IgD-negative memory B cell (primary cell): ENCODE measurements at regions not wholly inside any gene's neighbourhood (a gene's known extent, or its start where the extent isn't known, plus 50 kb on each side); places are given as distances from the start of the nearest gene placed in this dataset.

Experiments used
- H3K27ac Mint-ChIP-seq, 3 donors: one replicate each; pipeline ENCODE4 v1.8.0; 2020 to 2022; ENCODE audit warnings: mild to moderate bottlenecking in 3 of 3, mixed read lengths in 3 of 3, moderate library complexity in 1 of 3
- H3K27me3 Mint-ChIP-seq: one replicate; pipeline ENCODE4 v1.8.0; 2021; ENCODE audit warnings: mixed read lengths
- H3K36me3 Mint-ChIP-seq: one replicate; pipeline ENCODE4 v1.8.0; 2020; ENCODE audit warnings: mild to moderate bottlenecking, mixed read lengths
- H3K4me1 Mint-ChIP-seq, 3 donors: one replicate each; pipeline ENCODE4 v1.8.0; 2020 to 2022; ENCODE audit warnings: mixed read lengths in 3 of 3, mild to moderate bottlenecking in 1 of 3
- H3K4me3 Mint-ChIP-seq, 4 donors: one replicate each; pipeline ENCODE4 v1.8.0; 2020 to 2022; ENCODE audit warnings: mild to moderate bottlenecking in 4 of 4, mixed read lengths in 4 of 4, moderate library complexity in 3 of 4
- H3K9me3 Mint-ChIP-seq, 3 donors: one replicate each; pipeline ENCODE4 v1.8.0; 2020 to 2021; ENCODE audit warnings: mixed read lengths in 3 of 3, mild to moderate bottlenecking in 1 of 3

DNA sequence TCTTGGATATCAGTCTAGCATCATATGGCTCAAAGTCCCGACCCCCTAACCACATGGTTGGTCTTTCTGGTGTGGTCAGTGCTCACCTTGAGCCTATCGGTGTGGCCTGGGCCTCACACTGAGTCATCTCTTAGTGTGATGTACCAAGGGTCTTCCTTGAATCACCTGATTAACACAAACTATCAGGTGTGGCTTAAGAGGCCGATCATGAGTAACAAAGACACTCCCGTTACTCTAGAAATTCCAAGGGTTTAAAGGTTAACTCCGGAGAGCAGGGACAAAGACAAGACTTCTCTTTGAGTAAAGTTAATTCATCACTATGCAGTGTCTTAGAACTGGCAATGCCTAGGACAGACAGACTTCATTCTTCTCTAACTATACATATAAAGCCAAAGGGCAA is 52.3 kb upstream of the ARMC3 start:
- Mint-ChIP-seq H3K27ac (no peak overlapping the region), H3K9me3 (no peaks in the 10 kb centered on the region), H3K4me3 (no peak overlapping the region), H3K27me3 (peaks cover 7% of the 10 kb centered on the region), H3K36me3 (peaks cover 2% of the 10 kb centered on the region), H3K4me1 (no peaks in the 10 kb centered on the region)

DNA sequence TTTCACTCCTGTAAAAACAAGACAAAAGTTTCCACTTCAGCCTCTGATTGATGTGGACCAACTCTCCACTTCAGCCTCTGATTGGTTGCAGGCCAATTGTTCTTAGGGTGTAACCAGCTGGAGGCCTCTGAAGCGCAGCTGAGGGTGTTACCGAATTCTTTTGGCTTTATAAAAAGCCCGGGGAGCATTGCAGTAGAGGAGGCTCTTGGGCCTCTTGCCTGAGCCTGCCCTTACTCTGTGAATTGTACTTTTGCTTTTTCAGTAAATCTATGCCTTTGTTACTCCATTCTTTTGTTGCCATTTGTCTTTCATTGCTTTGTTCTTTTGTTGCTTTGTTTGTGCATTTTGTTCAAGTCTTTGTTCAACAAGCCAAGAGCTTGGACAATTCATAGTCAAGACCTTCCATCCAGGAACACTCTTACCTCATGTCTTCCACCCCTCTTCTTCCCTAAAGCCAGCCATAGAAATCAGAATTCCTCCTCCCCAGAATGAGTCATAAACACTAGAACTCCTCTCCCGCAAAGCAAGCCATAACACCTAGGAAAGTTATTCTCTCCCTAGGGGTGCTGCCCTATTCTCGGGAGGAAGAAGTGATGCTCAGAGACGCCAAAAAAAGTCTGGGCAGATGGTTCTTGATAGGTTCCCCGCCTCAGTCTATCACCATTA is 53.5 kb upstream of the ARMC3 start:
- Mint-ChIP-seq H3K9me3 (no peaks in the 10 kb centered on the region), H3K27ac (no peak overlapping the region), H3K27me3 (peaks cover 7% of the 10 kb centered on the region), H3K4me3 (no peak overlapping the region), H3K36me3 (peaks cover 2% of the 10 kb centered on the region), H3K4me1 (no peaks in the 10 kb centered on the region)

DNA sequence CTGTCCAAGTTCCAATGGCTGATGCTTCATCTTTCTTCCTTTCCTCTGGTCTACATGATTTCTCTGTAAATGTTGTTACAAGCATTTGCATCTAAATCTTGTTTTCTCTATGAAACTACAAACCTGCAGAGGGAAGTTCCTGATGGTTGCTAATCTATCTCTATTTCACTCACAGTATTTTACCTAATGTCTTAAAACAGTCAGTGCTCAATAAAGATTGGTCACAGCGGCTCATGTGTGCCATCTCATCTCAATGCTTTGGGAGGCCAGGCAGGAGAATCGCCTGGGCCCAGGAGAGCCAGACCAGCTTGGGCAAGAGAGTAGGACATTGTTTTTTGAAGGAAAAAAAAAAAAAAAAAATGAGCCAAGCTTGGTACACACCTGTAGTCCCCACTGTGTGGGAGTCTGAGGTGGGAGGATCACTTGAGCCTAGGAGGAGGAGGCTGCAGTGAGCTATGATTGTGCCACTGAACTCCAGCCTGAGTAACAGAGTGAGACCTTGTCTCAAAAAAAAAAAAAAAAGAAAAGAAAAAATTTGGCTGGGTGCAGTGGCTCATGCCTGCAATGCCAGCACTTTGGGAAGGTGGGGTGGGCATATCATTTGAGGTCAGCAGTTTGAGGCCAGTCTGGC is 71.3 kb upstream of the ARMC3 start:
- H3K9me3 Mint-ChIP-seq = no peaks in the 10 kb centered on the region
- peaks cover 3% of the 10 kb centered on the region for H3K27me3 Mint-ChIP-seq
- H3K27ac Mint-ChIP-seq = no peak overlapping the region

DNA sequence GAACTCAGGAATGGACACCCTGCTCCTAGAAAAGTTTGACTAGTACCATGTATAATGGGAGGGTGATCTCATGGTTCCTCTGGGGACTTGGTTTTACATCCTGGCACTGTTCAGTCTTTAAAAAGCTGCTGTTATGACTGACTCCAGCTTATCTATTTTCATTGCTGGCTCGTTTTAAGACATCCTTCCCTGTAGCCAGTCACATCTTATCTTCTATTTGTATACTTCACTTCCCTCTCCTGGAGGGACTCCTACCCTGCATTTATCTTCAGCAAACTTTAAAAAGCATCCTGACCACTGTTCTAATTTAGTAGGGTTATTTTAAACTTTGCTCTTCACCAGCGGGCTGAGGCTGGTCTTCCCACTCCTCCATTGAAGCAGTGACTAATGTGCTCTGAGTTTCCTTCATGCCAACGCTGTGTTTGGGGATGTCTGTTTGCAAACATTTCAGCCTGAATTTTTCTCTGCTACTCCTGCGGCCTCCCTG is 72.9 kb upstream of the ARMC3 start:
- H3K4me3 Mint-ChIP-seq = no peak overlapping the region
- H3K27me3 Mint-ChIP-seq = peaks cover 3% of the 10 kb centered on the region
- H3K9me3 Mint-ChIP-seq = no peaks in the 10 kb centered on the region
- H3K4me1 Mint-ChIP-seq = no peaks in the 10 kb centered on the region
- H3K27ac Mint-ChIP-seq = no peak overlapping the region
- peaks cover 2% of the 10 kb centered on the region for H3K36me3 Mint-ChIP-seq

More for the DNA sequence above, 71.3 kb upstream of the ARMC3 start:
- H3K36me3 Mint-ChIP-seq = peaks cover 2% of the 10 kb centered on the region
- no peaks in the 10 kb centered on the region for H3K4me1 Mint-ChIP-seq
- no peak overlapping the region for H3K4me3 Mint-ChIP-seq

DNA sequence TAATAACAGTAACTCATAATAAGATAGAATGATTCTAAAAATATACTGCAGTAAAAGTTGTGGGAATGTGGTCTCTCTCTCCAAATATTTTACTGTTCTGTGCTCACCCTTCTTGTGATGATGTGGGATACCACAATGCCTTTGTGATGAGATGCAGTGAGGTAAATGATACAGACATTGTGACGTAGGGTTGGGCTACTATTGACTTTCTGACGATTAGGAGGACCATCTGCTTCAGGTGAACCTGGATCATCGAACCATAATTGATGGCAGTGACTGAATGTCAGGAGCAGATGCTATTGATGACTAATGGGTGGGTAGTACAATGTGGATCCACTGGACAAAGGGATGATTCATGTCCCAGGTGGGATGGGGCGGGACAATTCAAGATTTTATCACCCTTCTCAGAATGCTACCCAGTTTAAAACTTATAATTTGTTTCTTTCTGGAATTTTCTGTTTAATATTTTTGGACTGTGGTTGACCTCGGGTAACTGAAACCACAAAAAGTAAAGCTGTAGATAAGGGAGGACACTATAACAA is 73.9 kb upstream of the ARMC3 start:
- no peak overlapping the region for H3K4me3 Mint-ChIP-seq
- H3K27ac Mint-ChIP-seq = no peak overlapping the region
- H3K9me3 Mint-ChIP-seq = no peaks in the 10 kb centered on the region
- peaks cover 2% of the 10 kb centered on the region for H3K36me3 Mint-ChIP-seq
- peaks cover 5% of the 10 kb centered on the region for H3K27me3 Mint-ChIP-seq
- H3K4me1 Mint-ChIP-seq = peaks cover 4 to 6% (median 5%) of the 10 kb centered on the region in 3 donors

DNA sequence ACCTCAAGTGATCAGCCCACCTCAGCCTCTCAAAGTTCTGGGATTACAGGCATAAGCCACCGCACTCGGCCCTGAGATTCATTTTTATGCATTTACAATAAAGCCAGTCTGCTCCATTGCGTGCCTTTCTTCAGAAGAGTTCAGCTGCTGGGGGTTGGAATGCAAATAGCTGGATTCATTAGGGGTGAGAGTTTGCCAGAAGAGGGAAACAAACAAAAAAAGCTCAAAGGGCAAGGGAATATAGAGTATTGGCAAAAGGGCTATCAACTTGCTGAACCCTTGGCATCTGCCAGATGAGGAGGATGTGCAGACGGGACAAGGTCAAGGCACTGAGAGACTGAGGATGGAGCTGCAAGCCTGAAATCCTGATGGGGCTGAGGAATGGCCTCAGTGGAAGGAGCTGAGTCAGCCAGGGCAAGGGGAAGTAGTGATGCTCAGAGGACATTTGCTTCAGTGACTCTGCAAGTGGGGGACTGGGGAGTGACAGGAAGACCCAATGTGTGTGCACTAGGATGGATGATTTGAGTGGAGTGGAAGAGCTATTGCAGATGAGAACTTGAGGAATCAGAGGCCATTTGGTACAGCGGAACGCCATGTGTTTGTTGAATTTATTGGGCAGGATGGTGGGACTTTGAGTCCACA is 75.0 kb upstream of the ARMC3 start:
- H3K27me3 Mint-ChIP-seq = peaks cover 4% of the 10 kb centered on the region
- H3K36me3 Mint-ChIP-seq = peaks cover 2% of the 10 kb centered on the region
- H3K4me3 Mint-ChIP-seq = no peak overlapping the region
- H3K9me3 Mint-ChIP-seq = no peaks in the 10 kb centered on the region
- H3K4me1 Mint-ChIP-seq = peaks cover 5 to 10% (median 7%) of the 10 kb centered on the region in 3 donors
- H3K27ac Mint-ChIP-seq = no peak overlapping the region

DNA sequence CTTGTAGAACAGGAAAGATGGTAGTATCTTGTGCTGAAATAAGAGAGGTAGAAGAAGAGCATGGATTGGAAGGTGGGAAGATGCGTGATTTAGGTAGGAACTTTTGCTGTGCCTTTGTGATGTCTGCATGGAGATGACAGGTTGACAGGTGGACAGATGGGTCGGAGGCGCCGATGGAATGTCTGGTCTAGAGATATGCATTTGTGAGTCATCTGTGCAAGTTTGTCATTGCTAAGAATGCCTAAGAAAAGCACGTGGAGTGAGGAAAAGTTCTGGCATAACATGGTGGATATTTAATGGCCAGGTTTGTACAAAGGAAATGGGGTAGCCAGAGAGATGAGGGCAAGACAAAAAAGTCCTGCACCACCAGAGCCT is 76.0 kb upstream of the ARMC3 start:
- H3K27ac Mint-ChIP-seq = no peak overlapping the region
- H3K36me3 Mint-ChIP-seq = peaks cover 2% of the 10 kb centered on the region
- peaks cover 5 to 10% (median 7%) of the 10 kb centered on the region in 3 donors for H3K4me1 Mint-ChIP-seq
- no peaks in the 10 kb centered on the region for H3K9me3 Mint-ChIP-seq
- peaks cover 4% of the 10 kb centered on the region for H3K27me3 Mint-ChIP-seq
- H3K4me3 Mint-ChIP-seq = no peak overlapping the region

DNA sequence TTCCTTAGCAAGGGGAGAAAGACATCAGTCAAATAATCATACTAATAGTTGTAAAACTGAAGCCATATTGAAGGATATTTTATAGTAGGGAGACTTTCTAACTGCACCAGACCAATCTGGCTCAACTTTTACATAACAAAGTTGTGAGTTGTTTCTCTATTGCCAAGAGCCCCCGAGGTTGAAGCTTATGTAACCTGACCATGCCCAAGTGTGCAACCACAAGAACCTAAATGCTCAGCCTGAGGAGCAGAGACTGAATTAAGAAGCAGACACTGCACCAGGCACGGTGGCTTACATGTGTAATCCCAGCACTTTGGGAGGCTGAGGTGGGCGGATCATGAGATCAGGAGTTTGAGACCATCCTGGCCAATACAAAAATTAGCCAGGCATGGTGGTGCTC is 77.3 kb upstream of the ARMC3 start:
- Mint-ChIP-seq H3K27ac (no peak overlapping the region), H3K27me3 (peaks cover 2% of the 10 kb centered on the region), H3K4me3 (no peak overlapping the region), H3K4me1 (peaks cover 5 to 16% (median 8%) of the 10 kb centered on the region in 3 donors), H3K9me3 (no peaks in the 10 kb centered on the region), H3K36me3 (peaks cover 2% of the 10 kb centered on the region)

DNA sequence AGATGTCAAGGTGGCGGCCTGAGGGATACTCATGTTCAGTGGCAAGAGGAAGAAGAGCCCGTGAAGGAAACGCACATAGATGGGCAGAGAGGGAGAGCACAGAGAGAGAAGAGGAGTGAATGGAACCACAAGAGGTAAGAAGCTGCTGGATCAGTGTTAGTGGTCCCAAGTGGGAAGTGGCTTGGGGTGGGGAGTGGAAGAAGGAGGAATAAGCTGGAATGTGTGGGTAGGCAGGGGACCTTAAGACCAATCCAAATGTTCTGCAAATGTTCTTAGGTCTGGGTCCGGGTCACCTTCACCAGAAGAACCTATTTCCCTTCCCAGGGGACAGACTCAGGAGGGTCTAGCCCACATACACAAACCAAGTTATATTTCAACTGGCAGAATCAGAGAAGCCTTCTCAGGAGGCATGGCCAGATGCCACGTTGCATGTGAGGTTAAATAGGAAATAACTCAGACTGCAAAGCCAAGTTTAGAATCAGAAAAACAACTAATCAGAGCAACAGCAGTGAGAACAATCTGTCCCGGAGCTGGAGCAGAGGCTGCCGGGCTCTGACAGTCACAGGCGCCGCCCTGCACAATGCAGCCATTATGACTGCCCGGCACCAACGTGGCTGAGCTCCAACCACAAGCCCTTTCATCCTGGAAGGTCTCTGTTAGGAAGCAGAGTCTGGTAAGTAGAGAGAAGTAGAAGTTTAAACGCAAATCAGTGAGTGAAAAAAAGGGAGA is 78.6 kb upstream of the ARMC3 start:
- Mint-ChIP-seq H3K4me1 (peaks cover 5 to 16% (median 9%) of the 10 kb centered on the region in 3 donors), H3K27me3 (peaks cover 2% of the 10 kb centered on the region), H3K27ac (no peak overlapping the region)

DNA sequence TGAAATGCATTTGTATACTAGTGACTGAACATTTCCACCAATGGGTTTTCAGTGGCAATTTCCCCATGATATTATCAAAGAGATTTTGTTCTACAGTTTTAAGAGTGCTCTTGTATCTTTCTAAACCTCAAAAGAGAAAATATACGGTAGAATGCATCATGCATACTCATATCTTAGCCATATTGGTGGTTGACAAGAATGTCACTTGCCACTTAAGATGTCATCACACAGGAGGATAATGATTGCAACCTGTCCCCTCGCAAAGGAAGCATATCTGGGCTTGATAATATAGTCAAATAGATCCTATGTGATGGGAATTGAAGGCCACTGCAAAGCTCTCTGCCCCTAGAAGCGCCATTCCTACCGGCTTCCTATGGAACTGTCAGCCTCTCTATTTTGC is 79.3 kb upstream of the ARMC3 start:
- no peak overlapping the region for H3K4me3 Mint-ChIP-seq
- peaks cover 2% of the 10 kb centered on the region for H3K27me3 Mint-ChIP-seq
- peaks cover 5 to 16% (median 9%) of the 10 kb centered on the region in 3 donors for H3K4me1 Mint-ChIP-seq
- no peaks in the 10 kb centered on the region for H3K9me3 Mint-ChIP-seq
- no peak overlapping the region for H3K27ac Mint-ChIP-seq
- no peaks in the 10 kb centered on the region for H3K36me3 Mint-ChIP-seq

More for the DNA sequence above, 78.6 kb upstream of the ARMC3 start:
- H3K36me3 Mint-ChIP-seq = no peaks in the 10 kb centered on the region
- no peaks in the 10 kb centered on the region for H3K9me3 Mint-ChIP-seq
- H3K4me3 Mint-ChIP-seq = peak overlapping the region in 2 of 4 donors; percentile 4 to 34

DNA sequence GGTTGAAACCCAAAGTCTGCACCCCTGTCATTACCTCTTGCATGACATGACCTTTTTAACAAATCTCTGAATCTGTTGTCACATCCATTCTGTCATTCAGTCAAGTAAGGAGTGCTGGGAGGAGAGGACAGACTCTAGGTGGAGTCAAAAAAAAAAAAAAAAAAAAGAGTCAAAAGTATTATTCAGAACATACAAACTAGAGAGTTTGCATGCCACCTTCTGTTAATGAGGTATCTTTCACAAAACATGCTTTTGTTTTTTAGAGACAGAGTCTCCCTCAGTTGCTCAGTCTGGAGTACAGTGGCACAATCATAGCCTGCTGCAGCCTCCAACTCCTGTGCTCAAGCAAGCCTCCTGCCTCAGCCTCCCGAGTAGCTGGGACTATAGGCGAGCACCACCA is 81.6 kb upstream of the ARMC3 start:
- Mint-ChIP-seq H3K4me1 (peaks cover 5 to 16% (median 9%) of the 10 kb centered on the region in 3 donors), H3K4me3 (no peak overlapping the region), H3K9me3 (no peaks in the 10 kb centered on the region), H3K27ac (peak overlapping the region in 1 of 3 donors; percentile 77), H3K27me3 (peaks cover 4% of the 10 kb centered on the region), H3K36me3 (no peaks in the 10 kb centered on the region)

DNA sequence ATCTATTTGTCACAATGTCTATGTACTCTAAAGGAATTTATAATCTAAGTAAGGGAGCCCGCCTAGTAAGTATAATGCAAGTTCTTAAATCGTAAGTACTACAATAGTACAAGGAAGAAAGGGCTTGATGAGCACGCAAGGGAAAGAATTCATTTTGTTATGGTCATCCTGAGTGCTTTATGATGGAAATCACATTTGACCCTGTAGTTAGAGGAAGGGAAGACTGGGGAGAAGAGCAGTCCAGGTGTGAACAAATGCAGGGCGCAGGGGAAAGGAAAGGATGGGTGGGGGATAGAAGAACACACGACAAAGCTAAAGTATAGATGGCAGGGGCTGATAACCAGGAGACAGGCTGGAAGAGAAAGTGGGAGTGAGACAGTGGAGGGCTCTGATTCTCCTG is 88.2 kb upstream of the ARMC3 start:
- H3K4me1 Mint-ChIP-seq = peaks cover 0 to 2% (median 1%) of the 10 kb centered on the region in 3 donors
- no peak overlapping the region for H3K27ac Mint-ChIP-seq
- no peak overlapping the region for H3K4me3 Mint-ChIP-seq
- peaks cover 2% of the 10 kb centered on the region for H3K27me3 Mint-ChIP-seq
- H3K36me3 Mint-ChIP-seq = peaks cover 5% of the 10 kb centered on the region
- peaks cover 0 to 3% (median 0%) of the 10 kb centered on the region in 3 donors for H3K9me3 Mint-ChIP-seq

DNA sequence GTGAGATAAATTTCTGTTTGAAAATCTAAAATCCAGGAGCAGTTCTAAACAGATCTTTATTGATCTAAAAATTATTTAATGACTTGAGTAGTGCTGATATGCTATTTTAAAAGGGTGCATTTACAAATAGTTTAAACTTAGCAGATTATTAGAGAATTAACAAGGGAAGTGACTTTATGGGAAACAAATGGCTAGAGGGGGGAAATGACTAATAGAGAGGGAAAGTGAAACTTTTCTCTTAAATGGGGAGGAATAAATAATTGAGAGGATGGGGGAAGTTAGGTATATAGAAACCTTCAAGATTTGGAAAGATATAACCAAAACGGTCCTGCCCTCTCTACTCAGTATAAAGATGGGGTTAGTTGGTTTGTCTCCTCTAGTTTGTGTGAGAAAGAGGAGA is 90.1 kb upstream of the ARMC3 start:
- Mint-ChIP-seq H3K4me1 (peaks cover 0 to 5% (median 1%) of the 10 kb centered on the region in 3 donors), H3K27ac (no peak overlapping the region), H3K27me3 (no peaks in the 10 kb centered on the region), H3K9me3 (peaks cover 0 to 3% (median 0%) of the 10 kb centered on the region in 3 donors), H3K4me3 (no peak overlapping the region), H3K36me3 (peaks cover 5% of the 10 kb centered on the region)

DNA sequence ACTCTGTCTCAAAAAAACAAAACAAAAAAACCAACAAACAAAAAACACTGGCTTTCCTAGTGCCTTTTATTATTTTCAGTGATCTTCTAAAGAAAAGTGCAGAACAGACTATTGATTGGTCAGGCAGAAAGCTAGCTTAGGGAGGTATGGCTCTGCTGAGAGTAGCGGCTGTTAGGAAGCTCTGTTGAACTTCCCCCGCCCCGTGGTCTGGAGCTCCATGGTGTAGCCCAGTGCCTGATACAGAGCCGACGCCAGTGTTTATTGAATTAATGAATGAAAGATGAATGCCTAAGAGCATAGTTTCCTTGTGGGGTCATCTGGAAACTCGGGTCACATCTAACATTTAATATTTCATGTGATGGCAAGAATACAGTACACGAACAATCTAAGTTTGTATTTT is 90.5 kb upstream of the ARMC3 start:
- no peak overlapping the region for H3K4me3 Mint-ChIP-seq
- peaks cover 0 to 5% (median 1%) of the 10 kb centered on the region in 3 donors for H3K4me1 Mint-ChIP-seq
- H3K27me3 Mint-ChIP-seq = no peaks in the 10 kb centered on the region
- peaks cover 0 to 3% (median 0%) of the 10 kb centered on the region in 3 donors for H3K9me3 Mint-ChIP-seq
- H3K36me3 Mint-ChIP-seq = peaks cover 5% of the 10 kb centered on the region
- no peak overlapping the region for H3K27ac Mint-ChIP-seq

DNA sequence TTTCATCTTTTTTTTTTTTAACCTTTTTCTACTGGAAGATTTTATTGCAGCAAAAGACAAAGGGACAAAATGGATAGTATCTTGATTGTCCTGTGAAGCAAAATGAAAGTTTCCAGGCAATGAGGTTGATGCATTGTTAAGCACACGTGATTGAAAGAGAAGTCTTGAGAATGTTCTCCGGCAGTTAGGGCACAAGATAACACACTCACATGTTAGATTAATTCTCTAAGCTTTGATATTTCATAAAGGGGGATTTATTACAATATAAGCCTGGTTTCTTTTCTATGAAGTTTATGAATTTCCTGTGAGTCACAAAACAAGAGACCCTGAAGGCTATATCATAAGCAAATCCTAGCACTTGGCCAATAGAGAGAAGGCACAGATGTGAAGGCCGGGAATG is 93.4 kb upstream of the ARMC3 start:
- Mint-ChIP-seq H3K27ac (no peak overlapping the region), H3K4me1 (peaks cover 0 to 5% (median 1%) of the 10 kb centered on the region in 3 donors), H3K9me3 (peaks cover 0 to 3% (median 0%) of the 10 kb centered on the region in 3 donors), H3K27me3 (no peaks in the 10 kb centered on the region), H3K4me3 (no peak overlapping the region), H3K36me3 (peaks cover under 1% of the 10 kb centered on the region)
